Naive thymus-derived CD4-positive, alpha-beta T cell (primary cell): ENCODE measurements at regions not wholly inside any gene's neighbourhood (a gene's known extent, or its start where the extent isn't known, plus 50 kb on each side); places are given as distances from the start of the nearest gene placed in this dataset.

Experiments
- ATAC-seq: fragments of 150-1000 bp; cut with Tn5 transposase; 2 replicates; pipeline ENCODE4 v1.10.0; 2021; ENCODE audit warnings: mild to moderate bottlenecking, moderate library complexity
- CTCF ChIA-PET: fragments of 350-600 bp; sonication (Branson Sonifier 250); formaldehyde crosslinking; loops from one replicate; lab custom pipeline; 2021; ENCODE audit warnings: antibody characterized with exemption; lab: Charles Lee
- POLR2A ChIA-PET: fragments of 350-600 bp; sonication (Branson Sonifier 250); formaldehyde crosslinking; loops from one replicate; lab custom pipeline; 2021; ENCODE audit warnings: antibody characterized with exemption, inconsistent platforms; lab: Charles Lee
- DNase-seq, 9 donors: peaks; one replicate each; pipeline versions ENCODE4 v3.0.0 to v3.0.0-alpha.2; 2020 to 2022; ENCODE audit warnings: mixed read lengths in 1 of 9
- H3K27ac ChIP-seq: one replicate; pipeline ENCODE4 v1.7.0; 2013; ENCODE audit warnings: mild to moderate bottlenecking, low read depth, low read length, moderate library complexity
- H3K27me3 ChIP-seq, 2 donors: one replicate each; pipeline ENCODE4 v1.7.0; 2013; ENCODE audit warnings: low read length in 2 of 2, mild to moderate bottlenecking in 2 of 2, moderate library complexity in 2 of 2; ENCODE audit not compliant: control insufficient read depth in 2 of 2, insufficient read depth in 2 of 2
- H3K36me3 ChIP-seq, 3 experiments: 1 replicate in 2 of 3; 2 replicates in 1 of 3; pipeline ENCODE4 v1.7.0; 2013; ENCODE audit warnings: low read length in 3 of 3, mild to moderate bottlenecking in 3 of 3, moderate library complexity in 1 of 3; ENCODE audit not compliant: insufficient read depth in 3 of 3, control insufficient read depth in 2 of 3
- H3K4me1 ChIP-seq, 2 donors: one replicate each; pipeline ENCODE4 v1.7.0; 2013; ENCODE audit warnings: low read length in 2 of 2, mild to moderate bottlenecking in 2 of 2, moderate library complexity in 1 of 2; ENCODE audit not compliant: control insufficient read depth in 2 of 2, insufficient read depth in 2 of 2
- H3K4me3 ChIP-seq: 2 replicates; pipeline ENCODE4 v1.7.0; 2013; ENCODE audit warnings: mild to moderate bottlenecking, low read length
- H3K9me3 ChIP-seq, 3 experiments: 1 replicate in 2 of 3; 2 replicates in 1 of 3; pipeline ENCODE4 v1.7.0; 2013; ENCODE audit warnings: low read length in 3 of 3; ENCODE audit not compliant: control insufficient read depth in 2 of 3
- H3K27ac Mint-ChIP-seq, 9 donors: one replicate each; pipeline ENCODE4 v1.8.0; 2020 to 2022; ENCODE audit warnings: mixed read lengths in 9 of 9, mild to moderate bottlenecking in 8 of 9, moderate library complexity in 5 of 9, inconsistent platforms in 2 of 9
- H3K27me3 Mint-ChIP-seq, 5 donors: one replicate each; pipeline ENCODE4 v1.8.0; 2021 to 2022; ENCODE audit warnings: mixed read lengths in 5 of 5, mild to moderate bottlenecking in 1 of 5
- H3K36me3 Mint-ChIP-seq, 5 donors: one replicate each; pipeline ENCODE4 v1.8.0; 2020 to 2022; ENCODE audit warnings: mixed read lengths in 5 of 5, mild to moderate bottlenecking in 3 of 5, inconsistent platforms in 1 of 5
- H3K4me1 Mint-ChIP-seq, 7 donors: one replicate each; pipeline ENCODE4 v1.8.0; 2020 to 2022; ENCODE audit warnings: mixed read lengths in 7 of 7, mild to moderate bottlenecking in 3 of 7, inconsistent platforms in 1 of 7
- H3K4me3 Mint-ChIP-seq, 10 donors: one replicate each; pipeline ENCODE4 v1.8.0; 2020 to 2022; ENCODE audit warnings: mild to moderate bottlenecking in 10 of 10, mixed read lengths in 10 of 10, moderate library complexity in 6 of 10, inconsistent platforms in 2 of 10
- H3K9me3 Mint-ChIP-seq, 11 donors: one replicate each; pipeline ENCODE4 v1.8.0; 2020 to 2022; ENCODE audit warnings: mixed read lengths in 11 of 11, mild to moderate bottlenecking in 4 of 11, inconsistent platforms in 1 of 11, moderate library complexity in 1 of 11
- intact Hi-C, 2 donors: fragments of 100-400 bp; cut with micrococcal nuclease; formaldehyde crosslinking; loops; one replicate each; pipeline ENCODE4 v1.15.1; 2023

- H3K36me3 Mint-ChIP-seq, result no peaks in the 10 kb centered on the region
- peaks cover 0 to 26% (median 4%) of the 10 kb centered on the region in 11 donors for H3K9me3 Mint-ChIP-seq
- H3K27me3 Mint-ChIP-seq, result no peaks in the 10 kb centered on the region
- no peak overlapping the region for H3K4me3 Mint-ChIP-seq
- H3K4me3 ChIP-seq, result no peak overlapping the region
- CTCF ChIA-PET, result no interaction called here
- ATAC-seq, result no peak
- DNase-seq, result no peak
- no peaks in the 10 kb centered on the region for H3K4me1 ChIP-seq
- no peaks in the 10 kb centered on the region for H3K27me3 ChIP-seq
- no peaks in the 10 kb centered on the region for H3K4me1 Mint-ChIP-seq
- POLR2A ChIA-PET, result no interaction called here
- H3K9me3 ChIP-seq, result no peaks in the 10 kb centered on the region
- no peaks in the 10 kb centered on the region for H3K36me3 ChIP-seq
- no peak overlapping the region for H3K27ac ChIP-seq
- intact Hi-C loops, result no loop called here
- H3K27ac Mint-ChIP-seq, result no peak overlapping the region
Measured at GRCh38 chr2:139469985-139470384, 689.8 kb upstream of the NXPH2 start.

- no peaks in the 10 kb centered on the region for H3K4me1 Mint-ChIP-seq
- H3K27me3 Mint-ChIP-seq, result no peaks in the 10 kb centered on the region
- H3K36me3 Mint-ChIP-seq, result peaks cover 0 to 4% (median 0%) of the 10 kb centered on the region in 5 donors
- no peak overlapping the region for H3K27ac Mint-ChIP-seq
- peaks cover 0 to 16% (median 6%) of the 10 kb centered on the region in 11 donors for H3K9me3 Mint-ChIP-seq
- no peak overlapping the region for H3K4me3 Mint-ChIP-seq
- Histone ChIP-seq H3K4me1 (no peaks in the 10 kb centered on the region), H3K27ac (no peak overlapping the region), H3K9me3 (no peaks in the 10 kb centered on the region), H3K27me3 (no peaks in the 10 kb centered on the region), H3K4me3 (no peak overlapping the region), H3K36me3 (no peaks in the 10 kb centered on the region)
- DNase-seq (no peak), ATAC-seq (no peak)
- ChIA-PET POLR2A (no interaction called here), CTCF (no interaction called here)
- intact Hi-C loops, result no loop called here
Measured at GRCh38 chr2:139465789-139466188, 685.6 kb upstream of the NXPH2 start.

DNA sequence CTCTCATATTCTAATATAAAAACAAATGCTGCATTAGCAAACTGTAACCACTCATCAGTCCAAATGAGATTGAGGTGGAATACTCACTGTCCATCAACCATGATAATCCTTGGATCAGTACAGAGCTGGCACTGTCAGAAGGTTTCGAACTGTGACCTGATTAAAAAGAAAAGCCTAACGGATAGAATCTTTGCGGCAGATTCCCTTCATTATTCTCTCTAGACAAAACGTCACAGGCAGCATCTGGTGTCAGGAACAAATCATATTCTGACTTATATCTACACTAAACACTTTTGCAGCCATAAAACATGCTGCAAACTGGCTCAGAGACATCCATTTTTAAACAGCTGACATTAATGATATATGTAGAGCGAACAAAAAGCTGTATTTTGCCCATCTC, 677.7 kb upstream of the NXPH2 start:
- no peak overlapping the region for H3K27ac Mint-ChIP-seq
- intact Hi-C loops, result no loop called here
- Histone ChIP-seq H3K4me3 (no peak overlapping the region), H3K27me3 (no peaks in the 10 kb centered on the region), H3K4me1 (no peaks in the 10 kb centered on the region), H3K27ac (no peak overlapping the region), H3K36me3 (no peaks in the 10 kb centered on the region), H3K9me3 (peaks cover 0 to 8% (median 0%) of the 10 kb centered on the region in 3 experiments)
- peaks cover 0 to 2% (median 0%) of the 10 kb centered on the region in 5 donors for H3K36me3 Mint-ChIP-seq
- ChIA-PET POLR2A (no interaction called here), CTCF (no interaction called here)
- no peaks in the 10 kb centered on the region for H3K4me1 Mint-ChIP-seq
- ATAC-seq, result no peak
- no peaks in the 10 kb centered on the region for H3K27me3 Mint-ChIP-seq
- H3K9me3 Mint-ChIP-seq, result peaks cover 3 to 23% (median 8%) of the 10 kb centered on the region in 11 donors
- no peak overlapping the region for H3K4me3 Mint-ChIP-seq
- DNase-seq, result no peak

- peaks cover 0 to 8% (median 0%) of the 10 kb centered on the region in 3 experiments for H3K9me3 ChIP-seq
- intact Hi-C loops, result no loop called here
- no peak overlapping the region for H3K4me3 ChIP-seq
- H3K27ac ChIP-seq, result no peak overlapping the region
- Mint-ChIP-seq H3K4me3 (no peak overlapping the region), H3K9me3 (peaks cover 0 to 29% (median 10%) of the 10 kb centered on the region in 11 donors), H3K4me1 (no peaks in the 10 kb centered on the region), H3K27me3 (no peaks in the 10 kb centered on the region), H3K27ac (no peak overlapping the region), H3K36me3 (no peaks in the 10 kb centered on the region)
- ATAC-seq (no peak), DNase-seq (no peak)
- no peaks in the 10 kb centered on the region for H3K4me1 ChIP-seq
- POLR2A ChIA-PET, result no interaction called here
- CTCF ChIA-PET, result no interaction called here
- H3K36me3 ChIP-seq, result no peaks in the 10 kb centered on the region
- no peaks in the 10 kb centered on the region for H3K27me3 ChIP-seq
Measured at GRCh38 chr2:139454251-139454650, 674.1 kb upstream of the NXPH2 start.

DNA sequence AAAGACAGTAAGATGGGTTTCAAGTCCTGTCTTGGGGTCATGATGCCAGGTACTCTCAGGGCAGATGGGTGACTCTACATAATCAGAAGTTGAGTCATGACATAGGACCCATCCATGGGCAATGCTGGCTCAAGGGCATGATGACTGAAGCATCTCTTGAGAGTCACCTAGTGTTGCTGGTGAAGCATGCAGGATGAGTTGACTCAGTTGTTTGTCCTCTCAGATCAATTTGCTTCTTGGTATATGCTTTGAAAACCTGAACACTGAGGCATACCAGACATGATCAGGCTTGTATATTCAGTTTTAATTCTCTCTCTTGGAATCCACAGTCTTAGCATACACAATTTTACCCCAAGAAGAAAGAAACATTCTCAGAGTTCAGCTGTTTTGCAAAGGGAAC, 658.9 kb upstream of the NXPH2 start:
- no peaks in the 10 kb centered on the region for H3K9me3 ChIP-seq
- intact Hi-C loops, result no loop called here
- no peaks in the 10 kb centered on the region for H3K4me1 ChIP-seq
- Mint-ChIP-seq H3K4me1 (no peaks in the 10 kb centered on the region), H3K27me3 (peaks cover 0 to 4% (median 0%) of the 10 kb centered on the region in 5 donors), H3K4me3 (no peak overlapping the region), H3K9me3 (peaks cover 0 to 20% (median 5%) of the 10 kb centered on the region in 11 donors), H3K36me3 (no peaks in the 10 kb centered on the region), H3K27ac (no peak overlapping the region)
- no peak overlapping the region for H3K27ac ChIP-seq
- no peaks in the 10 kb centered on the region for H3K36me3 ChIP-seq
- POLR2A ChIA-PET, result no interaction called here
- ATAC-seq (no peak), DNase-seq (no peak)
- no peak overlapping the region for H3K4me3 ChIP-seq
- CTCF ChIA-PET, result no interaction called here
- no peaks in the 10 kb centered on the region for H3K27me3 ChIP-seq

DNA sequence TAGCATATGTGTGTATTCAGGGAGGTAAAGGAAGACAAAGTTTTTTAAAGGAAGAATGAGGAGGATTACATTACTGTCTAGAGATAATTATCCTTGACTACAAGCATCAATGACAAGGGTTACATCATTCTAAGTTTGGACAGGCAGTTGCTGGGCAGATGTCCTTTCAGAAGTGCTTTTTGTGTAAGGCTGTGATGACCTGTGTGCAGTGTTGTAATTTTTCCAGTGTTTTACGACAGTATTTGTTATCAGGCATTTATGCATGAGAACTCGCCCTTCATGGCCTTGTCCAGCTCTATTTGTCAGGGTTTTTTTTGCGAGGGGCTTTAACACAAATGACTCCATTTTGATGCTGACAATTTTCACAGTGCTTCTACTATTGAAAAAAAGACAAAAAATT, 658.3 kb upstream of the NXPH2 start:
- Mint-ChIP-seq H3K9me3 (peaks cover 0 to 19% (median 5%) of the 10 kb centered on the region in 11 donors), H3K4me1 (no peaks in the 10 kb centered on the region), H3K27me3 (peaks cover 0 to 4% (median 0%) of the 10 kb centered on the region in 5 donors), H3K27ac (no peak overlapping the region), H3K4me3 (no peak overlapping the region), H3K36me3 (no peaks in the 10 kb centered on the region)
- DNase-seq, result no peak
- no peak overlapping the region for H3K4me3 ChIP-seq
- no peak overlapping the region for H3K27ac ChIP-seq
- H3K9me3 ChIP-seq, result no peaks in the 10 kb centered on the region
- intact Hi-C loops, result no loop called here
- no peaks in the 10 kb centered on the region for H3K4me1 ChIP-seq
- no peaks in the 10 kb centered on the region for H3K36me3 ChIP-seq
- POLR2A ChIA-PET, result no interaction called here
- H3K27me3 ChIP-seq, result no peaks in the 10 kb centered on the region
- CTCF ChIA-PET, result no interaction called here
- no peak for ATAC-seq

DNA sequence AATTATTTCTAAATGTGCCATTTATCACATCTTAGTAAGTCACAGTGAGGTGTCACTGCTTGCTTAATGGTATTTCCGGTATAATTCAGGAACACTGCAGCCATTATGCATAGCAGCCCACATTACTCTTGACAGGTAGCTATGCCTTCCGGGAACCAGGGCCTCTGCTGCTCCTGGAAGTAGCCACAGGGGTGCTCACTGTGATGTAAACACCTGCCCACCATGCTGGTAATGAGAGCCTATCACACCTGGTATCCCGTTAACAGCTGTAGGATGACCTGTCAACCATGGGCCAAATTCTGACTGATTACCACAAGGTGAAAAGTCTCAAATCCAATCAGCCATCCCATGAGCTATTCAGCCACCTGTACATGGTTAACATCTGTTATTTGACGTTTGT, 647.0 kb upstream of the NXPH2 start:
- H3K9me3 ChIP-seq, result no peaks in the 10 kb centered on the region
- Mint-ChIP-seq H3K36me3 (no peaks in the 10 kb centered on the region), H3K4me3 (no peak overlapping the region), H3K9me3 (peaks cover 0 to 27% (median 7%) of the 10 kb centered on the region in 11 donors), H3K27ac (no peak overlapping the region), H3K27me3 (no peaks in the 10 kb centered on the region), H3K4me1 (no peaks in the 10 kb centered on the region)
- H3K4me1 ChIP-seq, result no peaks in the 10 kb centered on the region
- ATAC-seq (no peak), DNase-seq (no peak)
- H3K27ac ChIP-seq, result no peak overlapping the region
- no peaks in the 10 kb centered on the region for H3K27me3 ChIP-seq
- H3K36me3 ChIP-seq, result no peaks in the 10 kb centered on the region
- intact Hi-C loops, result no loop called here
- CTCF ChIA-PET, result no interaction called here
- POLR2A ChIA-PET, result no interaction called here
- no peak overlapping the region for H3K4me3 ChIP-seq
